PC-3 (cell line): ENCODE measurements at regions not wholly inside any gene's neighbourhood (a gene's known extent, or its start where the extent isn't known, plus 50 kb on each side); places are given as distances from the start of the nearest gene placed in this dataset.

Experiments
- EZH2phosphoT487 ChIP-seq: fragments of 300-600 bp; sonication (generic); IDR thresholded peaks from 2 replicates; pipeline ENCODE4 v1.6.1; 2018; ENCODE audit warnings: mild to moderate bottlenecking, antibody characterized with exemption, low read length, borderline replicate concordance
- TF ChIP-seq, protein P1 (sequence below): fragments of 300-600 bp; sonication (generic); conservative IDR thresholded peaks from 2 replicates; pipeline ENCODE4 v1.5.1; 2017; ENCODE audit warnings: antibody characterized with exemption, low read depth, mild to moderate bottlenecking, low read length

DNA sequence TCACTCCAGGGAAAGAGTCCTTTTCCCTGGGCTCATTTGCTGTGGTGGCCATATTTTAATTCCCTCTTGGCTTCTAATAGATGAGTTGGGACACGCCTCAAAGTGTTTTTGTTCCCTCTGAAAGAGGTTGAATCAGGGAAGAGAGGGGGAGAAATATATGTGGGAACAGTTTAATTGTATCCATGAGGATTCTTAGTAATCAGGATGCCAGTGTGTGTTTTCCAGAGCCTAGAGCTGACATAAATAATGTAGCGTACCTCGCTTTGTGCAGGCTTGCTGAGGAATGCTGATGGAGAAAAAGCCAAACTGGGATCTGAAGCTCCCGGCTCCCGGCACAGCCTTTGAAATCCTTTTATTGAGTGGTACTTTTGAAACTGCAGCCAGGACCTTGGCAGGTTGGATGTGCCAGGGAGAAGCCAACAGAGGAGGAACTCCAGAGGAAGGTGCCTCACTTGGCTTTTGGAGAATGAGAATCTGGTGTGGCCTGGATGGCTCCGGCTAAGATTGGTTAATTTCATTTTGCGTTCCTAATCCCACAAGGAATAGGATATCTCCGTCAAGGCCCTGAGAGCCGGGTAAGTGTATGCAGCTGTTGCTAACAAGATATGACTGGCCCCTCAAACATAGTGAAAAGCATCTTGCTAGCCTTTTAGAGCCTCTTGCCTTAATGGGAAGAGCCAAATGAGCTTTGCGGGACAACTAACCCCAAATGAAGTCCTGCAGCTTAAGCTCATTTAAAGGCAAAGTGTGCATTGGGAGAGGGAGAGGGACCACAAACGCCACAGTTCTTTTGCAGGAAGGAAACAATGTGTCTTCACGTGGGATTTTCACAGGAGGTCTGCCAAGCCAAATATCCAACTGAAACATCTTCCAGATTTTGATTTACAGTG, 471.1 kb upstream of the WWC1 start:
- TF ChIP-seq, protein P1, sequence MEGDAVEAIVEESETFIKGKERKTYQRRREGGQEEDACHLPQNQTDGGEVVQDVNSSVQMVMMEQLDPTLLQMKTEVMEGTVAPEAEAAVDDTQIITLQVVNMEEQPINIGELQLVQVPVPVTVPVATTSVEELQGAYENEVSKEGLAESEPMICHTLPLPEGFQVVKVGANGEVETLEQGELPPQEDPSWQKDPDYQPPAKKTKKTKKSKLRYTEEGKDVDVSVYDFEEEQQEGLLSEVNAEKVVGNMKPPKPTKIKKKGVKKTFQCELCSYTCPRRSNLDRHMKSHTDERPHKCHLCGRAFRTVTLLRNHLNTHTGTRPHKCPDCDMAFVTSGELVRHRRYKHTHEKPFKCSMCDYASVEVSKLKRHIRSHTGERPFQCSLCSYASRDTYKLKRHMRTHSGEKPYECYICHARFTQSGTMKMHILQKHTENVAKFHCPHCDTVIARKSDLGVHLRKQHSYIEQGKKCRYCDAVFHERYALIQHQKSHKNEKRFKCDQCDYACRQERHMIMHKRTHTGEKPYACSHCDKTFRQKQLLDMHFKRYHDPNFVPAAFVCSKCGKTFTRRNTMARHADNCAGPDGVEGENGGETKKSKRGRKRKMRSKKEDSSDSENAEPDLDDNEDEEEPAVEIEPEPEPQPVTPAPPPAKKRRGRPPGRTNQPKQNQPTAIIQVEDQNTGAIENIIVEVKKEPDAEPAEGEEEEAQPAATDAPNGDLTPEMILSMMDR: no peak
- TF ChIP-seq EZH2phosphoT487: no peak
